Prostate gland (tissue), 2 donors: ENCODE measurements at regions not wholly inside any gene's neighbourhood (a gene's known extent, or its start where the extent isn't known, plus 50 kb on each side); places are given as distances from the start of the nearest gene placed in this dataset.

Experiments used
- POLR2A ChIP-seq: fragments of 450-650 bp; IDR thresholded peaks from one replicate; pipeline ENCODE4 v1.6.1; 2016; ENCODE audit warnings: antibody characterized with exemption, mild to moderate bottlenecking
- TF ChIP-seq, protein P1 (sequence below), 4 experiments: fragments of 200-600 bp in 2 of 4; fragments of 450-650 bp in 2 of 4; sonication (generic) in 2 of 4; IDR thresholded peaks; 1 replicate in 3 of 4; 2 replicates in 1 of 4; pipeline ENCODE4 v1.5.1; 2016 to 2019; ENCODE audit warnings: antibody characterized with exemption in 4 of 4, mild to moderate bottlenecking in 2 of 4, moderate library complexity in 2 of 4

DNA sequence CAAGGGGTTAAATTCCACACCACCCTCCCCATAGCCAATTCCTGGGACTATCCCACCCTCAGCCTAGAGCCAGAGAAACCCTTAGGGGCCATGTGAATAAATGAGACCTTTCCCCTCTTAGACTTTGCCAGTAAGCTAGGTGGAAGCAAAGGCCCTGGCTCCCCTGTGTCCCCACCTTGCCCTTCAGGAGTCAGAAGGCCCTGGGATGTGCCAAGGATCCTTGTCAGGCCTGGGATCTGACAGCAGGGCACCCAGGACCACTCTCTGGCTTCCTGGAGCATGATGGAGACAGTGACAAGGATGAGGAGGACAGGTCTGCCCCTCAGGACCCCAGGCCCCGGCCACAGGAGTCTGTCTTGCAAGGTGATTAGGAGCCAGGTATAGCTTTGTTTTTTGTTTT, 125.0 kb upstream of the HAND1 start:
- TF ChIP-seq, protein P1, sequence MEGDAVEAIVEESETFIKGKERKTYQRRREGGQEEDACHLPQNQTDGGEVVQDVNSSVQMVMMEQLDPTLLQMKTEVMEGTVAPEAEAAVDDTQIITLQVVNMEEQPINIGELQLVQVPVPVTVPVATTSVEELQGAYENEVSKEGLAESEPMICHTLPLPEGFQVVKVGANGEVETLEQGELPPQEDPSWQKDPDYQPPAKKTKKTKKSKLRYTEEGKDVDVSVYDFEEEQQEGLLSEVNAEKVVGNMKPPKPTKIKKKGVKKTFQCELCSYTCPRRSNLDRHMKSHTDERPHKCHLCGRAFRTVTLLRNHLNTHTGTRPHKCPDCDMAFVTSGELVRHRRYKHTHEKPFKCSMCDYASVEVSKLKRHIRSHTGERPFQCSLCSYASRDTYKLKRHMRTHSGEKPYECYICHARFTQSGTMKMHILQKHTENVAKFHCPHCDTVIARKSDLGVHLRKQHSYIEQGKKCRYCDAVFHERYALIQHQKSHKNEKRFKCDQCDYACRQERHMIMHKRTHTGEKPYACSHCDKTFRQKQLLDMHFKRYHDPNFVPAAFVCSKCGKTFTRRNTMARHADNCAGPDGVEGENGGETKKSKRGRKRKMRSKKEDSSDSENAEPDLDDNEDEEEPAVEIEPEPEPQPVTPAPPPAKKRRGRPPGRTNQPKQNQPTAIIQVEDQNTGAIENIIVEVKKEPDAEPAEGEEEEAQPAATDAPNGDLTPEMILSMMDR (IDR thresholded peaks at IDR 0.05) = no peak
- TF ChIP-seq POLR2A = no peak
